ENCODE measurements at regions not wholly inside any gene's neighbourhood (a gene's known extent, or its start where the extent isn't known, plus 50 kb on each side); places are given as distances from the start of the nearest gene placed in this dataset.

DNA sequence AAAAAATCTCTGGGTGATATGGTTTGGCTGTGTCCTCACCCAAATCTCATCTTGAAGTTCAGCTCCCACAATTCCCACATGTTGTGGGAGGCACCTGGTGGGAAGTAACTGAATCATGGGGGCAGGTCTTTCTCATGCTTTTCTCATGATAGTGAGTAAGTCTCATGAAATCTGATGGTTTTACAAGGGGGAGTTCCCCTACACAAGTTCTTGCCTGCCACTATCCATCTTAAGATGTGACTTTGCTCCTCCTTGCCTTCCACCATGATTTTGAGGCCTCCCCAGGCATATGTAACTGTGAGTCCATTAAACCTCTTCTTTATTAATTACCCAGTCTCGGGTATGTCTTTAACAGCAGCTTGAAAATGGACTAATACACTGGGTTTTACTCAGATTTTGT is 513.9 kb downstream of the TLE4 start:
- TF ChIP-seq, protein P1, sequence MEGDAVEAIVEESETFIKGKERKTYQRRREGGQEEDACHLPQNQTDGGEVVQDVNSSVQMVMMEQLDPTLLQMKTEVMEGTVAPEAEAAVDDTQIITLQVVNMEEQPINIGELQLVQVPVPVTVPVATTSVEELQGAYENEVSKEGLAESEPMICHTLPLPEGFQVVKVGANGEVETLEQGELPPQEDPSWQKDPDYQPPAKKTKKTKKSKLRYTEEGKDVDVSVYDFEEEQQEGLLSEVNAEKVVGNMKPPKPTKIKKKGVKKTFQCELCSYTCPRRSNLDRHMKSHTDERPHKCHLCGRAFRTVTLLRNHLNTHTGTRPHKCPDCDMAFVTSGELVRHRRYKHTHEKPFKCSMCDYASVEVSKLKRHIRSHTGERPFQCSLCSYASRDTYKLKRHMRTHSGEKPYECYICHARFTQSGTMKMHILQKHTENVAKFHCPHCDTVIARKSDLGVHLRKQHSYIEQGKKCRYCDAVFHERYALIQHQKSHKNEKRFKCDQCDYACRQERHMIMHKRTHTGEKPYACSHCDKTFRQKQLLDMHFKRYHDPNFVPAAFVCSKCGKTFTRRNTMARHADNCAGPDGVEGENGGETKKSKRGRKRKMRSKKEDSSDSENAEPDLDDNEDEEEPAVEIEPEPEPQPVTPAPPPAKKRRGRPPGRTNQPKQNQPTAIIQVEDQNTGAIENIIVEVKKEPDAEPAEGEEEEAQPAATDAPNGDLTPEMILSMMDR (IDR thresholded peaks at IDR 0.05) = no peak
- TF ChIP-seq, protein P2, sequence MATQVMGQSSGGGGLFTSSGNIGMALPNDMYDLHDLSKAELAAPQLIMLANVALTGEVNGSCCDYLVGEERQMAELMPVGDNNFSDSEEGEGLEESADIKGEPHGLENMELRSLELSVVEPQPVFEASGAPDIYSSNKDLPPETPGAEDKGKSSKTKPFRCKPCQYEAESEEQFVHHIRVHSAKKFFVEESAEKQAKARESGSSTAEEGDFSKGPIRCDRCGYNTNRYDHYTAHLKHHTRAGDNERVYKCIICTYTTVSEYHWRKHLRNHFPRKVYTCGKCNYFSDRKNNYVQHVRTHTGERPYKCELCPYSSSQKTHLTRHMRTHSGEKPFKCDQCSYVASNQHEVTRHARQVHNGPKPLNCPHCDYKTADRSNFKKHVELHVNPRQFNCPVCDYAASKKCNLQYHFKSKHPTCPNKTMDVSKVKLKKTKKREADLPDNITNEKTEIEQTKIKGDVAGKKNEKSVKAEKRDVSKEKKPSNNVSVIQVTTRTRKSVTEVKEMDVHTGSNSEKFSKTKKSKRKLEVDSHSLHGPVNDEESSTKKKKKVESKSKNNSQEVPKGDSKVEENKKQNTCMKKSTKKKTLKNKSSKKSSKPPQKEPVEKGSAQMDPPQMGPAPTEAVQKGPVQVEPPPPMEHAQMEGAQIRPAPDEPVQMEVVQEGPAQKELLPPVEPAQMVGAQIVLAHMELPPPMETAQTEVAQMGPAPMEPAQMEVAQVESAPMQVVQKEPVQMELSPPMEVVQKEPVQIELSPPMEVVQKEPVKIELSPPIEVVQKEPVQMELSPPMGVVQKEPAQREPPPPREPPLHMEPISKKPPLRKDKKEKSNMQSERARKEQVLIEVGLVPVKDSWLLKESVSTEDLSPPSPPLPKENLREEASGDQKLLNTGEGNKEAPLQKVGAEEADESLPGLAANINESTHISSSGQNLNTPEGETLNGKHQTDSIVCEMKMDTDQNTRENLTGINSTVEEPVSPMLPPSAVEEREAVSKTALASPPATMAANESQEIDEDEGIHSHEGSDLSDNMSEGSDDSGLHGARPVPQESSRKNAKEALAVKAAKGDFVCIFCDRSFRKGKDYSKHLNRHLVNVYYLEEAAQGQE (IDR thresholded peaks at IDR 0.05; ENCODE audit: insufficient read depth in 1 of 2, low read depth in 2 of 2, low read length in 1 of 2) = no peak
- no peak for TF ChIP-seq POLR2AphosphoS5 (IDR thresholded peaks at IDR 0.05; ENCODE audit: low read depth, low read length)

Measured in Panc1 (cell line).